Fibroblast of mammary gland (primary cell): ENCODE measurements at regions not wholly inside any gene's neighbourhood (a gene's known extent, or its start where the extent isn't known, plus 50 kb on each side); places are given as distances from the start of the nearest gene placed in this dataset.

ENCODE experiments used
- DNase-seq: peaks from one replicate; pipeline ENCODE4 v3.0.0-alpha.2; 2010; ENCODE audit warnings: low read depth
- H3K4me3 ChIP-seq: 2 replicates; pipeline ENCODE4 v1.5.1; 2011; ENCODE audit warnings: low read depth, mild to moderate bottlenecking, low read length, moderate library complexity; ENCODE audit not compliant: control insufficient read depth
- CTCF ChIP-seq: conservative IDR thresholded peaks from 2 replicates; pipeline ENCODE4 v1.5.1; 2011; ENCODE audit warnings: low read depth, low read length, inconsistent platforms; ENCODE audit not compliant: control insufficient read depth, insufficient read depth

GRCh38 chr12:127284021-127284420, 982.9 kb upstream of the TMEM132C start:
- DNase-seq: peak; percentile 61
- no peak overlapping the region for H3K4me3 ChIP-seq
- TF ChIP-seq CTCF: no peak

- TF ChIP-seq CTCF: no peak
- H3K4me3 ChIP-seq: no peak overlapping the region
- peak; percentile 97 for DNase-seq
Observed at GRCh38 chr12:127284870-127285431, 982.0 kb upstream of the TMEM132C start.

GRCh38 chr12:127286281-127286680, 980.7 kb upstream of the TMEM132C start:
- no peak overlapping the region for H3K4me3 ChIP-seq
- DNase-seq: no peak
- no peak for TF ChIP-seq CTCF

- H3K4me3 ChIP-seq: no peak overlapping the region
- TF ChIP-seq CTCF: no peak
- DNase-seq: no peak
Observed at GRCh38 chr12:127287256-127287655, 979.7 kb upstream of the TMEM132C start.

GRCh38 chr12:127290251-127290650, 976.7 kb upstream of the TMEM132C start:
- DNase-seq: no peak
- no peak overlapping the region for H3K4me3 ChIP-seq
- no peak for TF ChIP-seq CTCF

- DNase-seq: no peak
- no peak for TF ChIP-seq CTCF
- H3K4me3 ChIP-seq: no peak overlapping the region
Observed at GRCh38 chr12:127292736-127293135, 974.2 kb upstream of the TMEM132C start.
